ENCODE measurements at regions not wholly inside any gene's neighbourhood (a gene's known extent, or its start where the extent isn't known, plus 50 kb on each side); places are given as distances from the start of the nearest gene placed in this dataset.

GRCh38 chr18:75477900-75478299 is 50.4 kb upstream of the SMIM21 start:
- Histone ChIP-seq H3K9ac (ENCODE audit: insufficient read depth, low read length) (no peak overlapping the region), H3K9me3 (ENCODE audit: control insufficient read depth, insufficient read depth, low read depth, low read length) (no peaks in the 10 kb centered on the region), H4K20me1 (ENCODE audit: control insufficient read depth, extremely low read depth, insufficient read depth, low read length) (no peaks in the 10 kb centered on the region), H3K4me3 (replicated peaks in 1 of 4; ENCODE audit: control extremely low read depth in 1 of 4, insufficient read depth in 1 of 4, low read depth in 3 of 4, low read length in 4 of 4) (no peak overlapping the region), H3K4me1 (ENCODE audit: control insufficient read depth, extremely low read depth, insufficient read depth, low read length) (peaks cover 5% of the 10 kb centered on the region), H3K4me2 (ENCODE audit: extremely low read depth, insufficient read depth, low read length) (no peak overlapping the region), H3K27me3 (ENCODE audit: control insufficient read depth, insufficient read depth, low read length) (no peaks in the 10 kb centered on the region), H2AFZ (ENCODE audit: low read length) (peak overlapping the region; percentile 7), H3K36me3 (ENCODE audit: control insufficient read depth, insufficient read depth, low read length) (no peaks in the 10 kb centered on the region), H3K79me2 (ENCODE audit: control insufficient read depth, insufficient read depth, low read length) (no peaks in the 10 kb centered on the region), H3K27ac (ENCODE audit: insufficient read depth, low read length) (no peak overlapping the region)
- DNase-seq (ENCODE audit: low read depth in 2 of 2), result peak; percentile 47 to 51
- TF ChIP-seq EZH2 (IDR thresholded peaks at IDR 0.05; ENCODE audit: low read length, missing control alignments), result no peak
- TF ChIP-seq CTCF (conservative IDR thresholded peaks at IDR 0.05 in 1 of 2, IDR thresholded peaks at IDR 0.05 in 1 of 2; ENCODE audit: low read depth in 1 of 2, low read length in 2 of 2), result no peak

All from fibroblast of lung (primary cell).